Choroid plexus epithelial cell (primary cell): ENCODE measurements at regions not wholly inside any gene's neighbourhood (a gene's known extent, or its start where the extent isn't known, plus 50 kb on each side); places are given as distances from the start of the nearest gene placed in this dataset.
"Not testable (repeated sequence)": the region's sequence is repeated elsewhere in the genome, so short reads cannot be mapped to it uniquely, and the experiment has no call there.

Experiments
- DNase-seq: peaks from one replicate; pipeline ENCODE4 v3.0.0-alpha.2; 2010; ENCODE audit warnings: low read depth
- H3K4me3 ChIP-seq: 2 replicates; pipeline ENCODE4 v1.5.1; 2011; ENCODE audit warnings: low read depth, mild to moderate bottlenecking, control low read depth, low read length, moderate library complexity
- CTCF ChIP-seq: conservative IDR thresholded peaks from 2 replicates; pipeline ENCODE4 v1.5.1; 2011; ENCODE audit warnings: low read depth, mild to moderate bottlenecking, control low read depth, inconsistent platforms, low read length, moderate library complexity

- DNase-seq, result no peak
- H3K4me3 ChIP-seq, result no peak overlapping the region
- TF ChIP-seq CTCF, result no peak
These were observed 105.5 kb upstream of the SLC38A2 start for GRCh38 chr12:46478123-46478522.

GRCh38 chr12:46477541-46477940 lies 105.0 kb upstream of the SLC38A2 start:
- TF ChIP-seq CTCF, result no peak

GRCh38 chr12:46475972-46476645 lies 103.5 kb upstream of the SLC38A2 start:
- TF ChIP-seq CTCF, result no peak
- no peak for DNase-seq
- H3K4me3 ChIP-seq, result no peak overlapping the region

More at GRCh38 chr12:46477541-46477940, 105.0 kb upstream of the SLC38A2 start:
- no peak overlapping the region for H3K4me3 ChIP-seq
- no peak for DNase-seq

- not testable (repeated sequence) for DNase-seq, H3K4me3 ChIP-seq
These were observed 101.8 kb upstream of the SLC38A2 start for GRCh38 chr12:46474385-46474784.

- DNase-seq, result peak; percentile 95
- peak; percentile 15 for TF ChIP-seq CTCF
These were observed 101.2 kb upstream of the SLC38A2 start for GRCh38 chr12:46473634-46474329.

GRCh38 chr12:46472893-46473633 lies 100.5 kb upstream of the SLC38A2 start:
- peak; percentile 60 for DNase-seq
- TF ChIP-seq CTCF, result no peak
- no peak overlapping the region for H3K4me3 ChIP-seq

More at GRCh38 chr12:46473634-46474329, 101.2 kb upstream of the SLC38A2 start:
- no peak overlapping the region for H3K4me3 ChIP-seq

- H3K4me3 ChIP-seq, result no peak overlapping the region
- no peak for DNase-seq
- no peak for TF ChIP-seq CTCF
These were observed 99.7 kb upstream of the SLC38A2 start for GRCh38 chr12:46472144-46472705.
